ENCODE measurements at regions not wholly inside any gene's neighbourhood (a gene's known extent, or its start where the extent isn't known, plus 50 kb on each side); places are given as distances from the start of the nearest gene placed in this dataset.

DNA sequence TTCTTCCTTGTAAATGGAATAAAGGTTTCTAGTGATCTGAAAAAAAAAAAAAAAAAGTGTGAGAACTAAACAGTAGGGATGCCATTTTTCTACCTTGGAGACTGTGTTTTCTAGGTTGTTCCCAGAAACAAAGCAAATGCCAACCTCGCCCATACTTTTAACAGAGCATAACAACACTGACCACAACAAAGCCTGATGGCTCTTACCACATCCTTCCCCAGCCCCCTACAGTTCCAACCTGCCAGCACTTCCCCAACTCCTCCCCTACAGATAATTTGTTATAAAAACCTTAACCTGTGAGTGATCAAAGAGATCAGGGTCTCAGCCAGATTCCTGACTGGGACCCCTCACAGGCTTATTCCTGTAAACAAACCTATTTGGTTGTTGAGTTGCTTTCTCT is 940.0 kb downstream of the SH3BGRL start:
- TF ChIP-seq POLR2A (IDR thresholded peaks at IDR 0.05; ENCODE audit: low read depth, low read length) (no peak), MXI1 (IDR thresholded peaks at IDR 0.05; ENCODE audit: borderline replicate concordance, low read depth, low read length) (no peak), MAFK (IDR thresholded peaks at IDR 0.05; ENCODE audit: low read depth, low read length) (no peak), RFX5 (IDR thresholded peaks at IDR 0.05; ENCODE audit: low read depth, low read length) (no peak), SMC3 (IDR thresholded peaks at IDR 0.05; ENCODE audit: low read depth, low read length) (no peak), CHD1 (IDR thresholded peaks at IDR 0.05; ENCODE audit: low read depth, low read length) (no peak)
- TF ChIP-seq, protein P1, sequence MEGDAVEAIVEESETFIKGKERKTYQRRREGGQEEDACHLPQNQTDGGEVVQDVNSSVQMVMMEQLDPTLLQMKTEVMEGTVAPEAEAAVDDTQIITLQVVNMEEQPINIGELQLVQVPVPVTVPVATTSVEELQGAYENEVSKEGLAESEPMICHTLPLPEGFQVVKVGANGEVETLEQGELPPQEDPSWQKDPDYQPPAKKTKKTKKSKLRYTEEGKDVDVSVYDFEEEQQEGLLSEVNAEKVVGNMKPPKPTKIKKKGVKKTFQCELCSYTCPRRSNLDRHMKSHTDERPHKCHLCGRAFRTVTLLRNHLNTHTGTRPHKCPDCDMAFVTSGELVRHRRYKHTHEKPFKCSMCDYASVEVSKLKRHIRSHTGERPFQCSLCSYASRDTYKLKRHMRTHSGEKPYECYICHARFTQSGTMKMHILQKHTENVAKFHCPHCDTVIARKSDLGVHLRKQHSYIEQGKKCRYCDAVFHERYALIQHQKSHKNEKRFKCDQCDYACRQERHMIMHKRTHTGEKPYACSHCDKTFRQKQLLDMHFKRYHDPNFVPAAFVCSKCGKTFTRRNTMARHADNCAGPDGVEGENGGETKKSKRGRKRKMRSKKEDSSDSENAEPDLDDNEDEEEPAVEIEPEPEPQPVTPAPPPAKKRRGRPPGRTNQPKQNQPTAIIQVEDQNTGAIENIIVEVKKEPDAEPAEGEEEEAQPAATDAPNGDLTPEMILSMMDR (conservative IDR thresholded peaks at IDR 0.05; ENCODE audit: low read depth, low read length), result no peak
- TF ChIP-seq, protein P2, sequence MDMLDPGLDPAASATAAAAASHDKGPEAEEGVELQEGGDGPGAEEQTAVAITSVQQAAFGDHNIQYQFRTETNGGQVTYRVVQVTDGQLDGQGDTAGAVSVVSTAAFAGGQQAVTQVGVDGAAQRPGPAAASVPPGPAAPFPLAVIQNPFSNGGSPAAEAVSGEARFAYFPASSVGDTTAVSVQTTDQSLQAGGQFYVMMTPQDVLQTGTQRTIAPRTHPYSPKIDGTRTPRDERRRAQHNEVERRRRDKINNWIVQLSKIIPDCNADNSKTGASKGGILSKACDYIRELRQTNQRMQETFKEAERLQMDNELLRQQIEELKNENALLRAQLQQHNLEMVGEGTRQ (IDR thresholded peaks at IDR 0.05; ENCODE audit: low read depth, low read length), result no peak
